ENCODE measurements at regions not wholly inside any gene's neighbourhood (a gene's known extent, or its start where the extent isn't known, plus 50 kb on each side); places are given as distances from the start of the nearest gene placed in this dataset.

- TF ChIP-seq POLR2A (IDR thresholded peaks at IDR 0.05), result no peak
- TF ChIP-seq CTCF (IDR thresholded peaks at IDR 0.05), result no peak
- TF ChIP-seq EP300 (IDR thresholded peaks at IDR 0.05), result no peak
- no peak for TF ChIP-seq POLR2AphosphoS5 (IDR thresholded peaks at IDR 0.05)
Measured at GRCh38 chr1:87963556-87963955, 634.9 kb downstream of the LMO4 start.
